Stomach (tissue), 8 donors: ENCODE measurements at regions not wholly inside any gene's neighbourhood (a gene's known extent, or its start where the extent isn't known, plus 50 kb on each side); places are given as distances from the start of the nearest gene placed in this dataset.

Source experiments
- DNase-seq, 2 donors: peaks; one replicate each; pipeline versions ENCODE4 v3.0.0 to v3.0.0-alpha.2; 2013 to 2019
- H3K27ac ChIP-seq, 5 donors: fragments of 200-600 bp in 4 of 5; sonication (generic) in 4 of 5; one replicate each; pipeline ENCODE4 v1.5.1; 2013 to 2019; ENCODE audit warnings: mild to moderate bottlenecking in 1 of 5, moderate library complexity in 1 of 5
- H3K27me3 ChIP-seq, 3 donors: fragments of 200-600 bp; sonication (generic); one replicate each; pipeline ENCODE4 v1.5.1; 2017 to 2019; ENCODE audit warnings: mixed run types in 1 of 3
- H3K36me3 ChIP-seq, 4 donors: fragments of 200-600 bp; sonication (generic); 1 replicate in 3 of 4; 2 replicates in 1 of 4; pipeline ENCODE4 v1.5.1; 2016 to 2019
- H3K4me1 ChIP-seq, 4 donors: fragments of 200-600 bp; sonication (generic); one replicate each; pipeline ENCODE4 v1.5.1; 2016 to 2019
- H3K4me3 ChIP-seq, 4 donors: fragments of 200-600 bp; sonication (generic) in 3 of 4; one replicate each; pipeline ENCODE4 v1.5.1; 2016 to 2019; ENCODE audit warnings: mild to moderate bottlenecking in 1 of 4
- H3K9me3 ChIP-seq, 4 donors: fragments of 200-600 bp; sonication (generic); one replicate each; pipeline ENCODE4 v1.5.1; 2016 to 2019
- EP300 ChIP-seq: sonication (generic); formaldehyde crosslinking; IDR thresholded peaks from one replicate; pipeline ENCODE4 v1.6.1; 2017; ENCODE audit warnings: antibody characterized with exemption
- POLR2A ChIP-seq, 4 donors: fragments of 450-650 bp; IDR thresholded peaks; one replicate each; pipeline ENCODE4 v1.6.1; 2016; ENCODE audit warnings: antibody characterized with exemption in 4 of 4, control low read depth in 2 of 4, mild to moderate bottlenecking in 1 of 4, moderate library complexity in 1 of 4
- POLR2AphosphoS5 ChIP-seq, 3 donors: sonication (generic); formaldehyde crosslinking; IDR thresholded peaks; one replicate each; pipeline ENCODE4 v1.6.1; 2016; ENCODE audit warnings: antibody characterized with exemption in 3 of 3
- WGBS, 5 donors: extraction: QIAGEN DNeasy Blood & Tissue Kit in 3 of 5; methylation state at CpG; one replicate each; pipeline versions ENCODE4 v1.1.5 to v1.1.7; 2013 to 2018; 5-methylcytosine and 5-hydroxymethylcytosine counted together
- intact Hi-C: fragments of 100-400 bp; cut with DNase I; formaldehyde crosslinking; loops from one replicate; pipeline ENCODE4 v1.15.1; 2023; ENCODE audit warnings: low total_unique reads
- TF ChIP-seq, protein P1 (sequence below), 7 experiments: fragments of 450-650 bp in 4 of 7; fragments of 200-600 bp in 3 of 7; sonication (generic) in 3 of 7; IDR thresholded peaks; one replicate each; pipeline ENCODE4 v1.5.1; 2016 to 2019; ENCODE audit warnings: antibody characterized with exemption in 7 of 7, control low read depth in 2 of 7, mild to moderate bottlenecking in 1 of 7
- donor health status: healthy with polysubstance abuse.
- donor health status: Bipolar disorder and iron deficiency.
- donor health status: healthy.

DNA sequence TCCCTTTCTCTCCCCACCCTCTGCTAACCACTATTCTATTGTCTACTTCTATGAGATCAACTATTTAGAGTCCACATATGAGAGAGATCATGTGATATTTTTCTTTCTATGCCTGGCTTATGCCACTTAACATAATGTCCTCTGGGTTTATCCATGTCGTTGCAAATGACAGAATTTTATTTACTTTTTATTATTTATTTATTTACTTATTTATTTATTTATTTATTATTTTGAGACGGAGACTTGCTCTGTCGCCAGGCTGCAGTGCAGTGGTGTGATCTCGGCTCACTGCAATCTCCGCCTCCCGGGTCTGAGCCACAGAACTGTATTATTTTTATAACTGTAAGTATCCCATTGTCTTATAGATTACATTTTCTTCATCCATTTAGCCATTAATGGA, 443.4 kb upstream of the CDH19 start:
- Histone ChIP-seq H3K4me1 (no peaks in the 10 kb centered on the region), H3K27me3 (no peaks in the 10 kb centered on the region)
- WGBS, 5 donors: 69 to 87% (median 81%) methylated on average over 6 of the region's 6 CpGs

DNA sequence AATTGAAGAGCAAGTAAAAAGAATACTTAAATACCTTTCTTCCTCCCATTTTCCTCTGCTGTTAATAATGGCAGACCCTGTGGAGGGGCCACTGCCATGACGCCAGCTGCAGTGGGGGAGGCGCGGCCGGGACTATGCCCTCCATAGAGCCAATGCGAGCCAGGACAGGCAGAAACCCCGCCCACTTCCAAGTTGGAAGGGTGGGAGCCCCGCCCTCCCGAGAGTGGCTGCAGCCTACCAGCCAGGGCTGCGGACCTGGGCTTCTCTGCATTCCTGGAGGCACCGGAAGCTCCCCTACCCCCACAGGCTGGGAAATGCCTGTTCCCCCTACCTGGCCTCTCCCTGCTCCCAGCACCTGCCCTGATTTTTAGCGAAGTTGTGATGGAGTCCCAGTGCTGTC, 439.4 kb upstream of the CDH19 start:
- DNase-seq: no peak
- Histone ChIP-seq H3K4me3 (no peak overlapping the region), H3K4me1 (no peaks in the 10 kb centered on the region), H3K27me3 (no peaks in the 10 kb centered on the region), H3K9me3 (no peaks in the 10 kb centered on the region), H3K36me3 (no peaks in the 10 kb centered on the region), H3K27ac (no peak overlapping the region)
- TF ChIP-seq POLR2A (IDR thresholded peaks at IDR 0.05) (no peak), POLR2AphosphoS5 (IDR thresholded peaks at IDR 0.05) (no peak), EP300 (no peak)
- TF ChIP-seq, protein P1, sequence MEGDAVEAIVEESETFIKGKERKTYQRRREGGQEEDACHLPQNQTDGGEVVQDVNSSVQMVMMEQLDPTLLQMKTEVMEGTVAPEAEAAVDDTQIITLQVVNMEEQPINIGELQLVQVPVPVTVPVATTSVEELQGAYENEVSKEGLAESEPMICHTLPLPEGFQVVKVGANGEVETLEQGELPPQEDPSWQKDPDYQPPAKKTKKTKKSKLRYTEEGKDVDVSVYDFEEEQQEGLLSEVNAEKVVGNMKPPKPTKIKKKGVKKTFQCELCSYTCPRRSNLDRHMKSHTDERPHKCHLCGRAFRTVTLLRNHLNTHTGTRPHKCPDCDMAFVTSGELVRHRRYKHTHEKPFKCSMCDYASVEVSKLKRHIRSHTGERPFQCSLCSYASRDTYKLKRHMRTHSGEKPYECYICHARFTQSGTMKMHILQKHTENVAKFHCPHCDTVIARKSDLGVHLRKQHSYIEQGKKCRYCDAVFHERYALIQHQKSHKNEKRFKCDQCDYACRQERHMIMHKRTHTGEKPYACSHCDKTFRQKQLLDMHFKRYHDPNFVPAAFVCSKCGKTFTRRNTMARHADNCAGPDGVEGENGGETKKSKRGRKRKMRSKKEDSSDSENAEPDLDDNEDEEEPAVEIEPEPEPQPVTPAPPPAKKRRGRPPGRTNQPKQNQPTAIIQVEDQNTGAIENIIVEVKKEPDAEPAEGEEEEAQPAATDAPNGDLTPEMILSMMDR (IDR thresholded peaks at IDR 0.05): no peak
- intact Hi-C loops: no loop called here
- WGBS, 5 donors: 92 to 98% (median 95%) methylated on average over 6 to 11 of the region's 11 CpGs

More for the DNA sequence above, 443.4 kb upstream of the CDH19 start:
- no peaks in the 10 kb centered on the region for H3K36me3 ChIP-seq
- DNase-seq: no peak
- intact Hi-C loops: no loop called here
- TF ChIP-seq POLR2A (IDR thresholded peaks at IDR 0.05): no peak
- TF ChIP-seq POLR2AphosphoS5 (IDR thresholded peaks at IDR 0.05): no peak
- no peak for TF ChIP-seq EP300
- TF ChIP-seq, protein P1 (IDR thresholded peaks at IDR 0.05): no peak
- no peak overlapping the region for H3K4me3 ChIP-seq
- H3K27ac ChIP-seq: no peak overlapping the region
- no peaks in the 10 kb centered on the region for H3K9me3 ChIP-seq

DNA sequence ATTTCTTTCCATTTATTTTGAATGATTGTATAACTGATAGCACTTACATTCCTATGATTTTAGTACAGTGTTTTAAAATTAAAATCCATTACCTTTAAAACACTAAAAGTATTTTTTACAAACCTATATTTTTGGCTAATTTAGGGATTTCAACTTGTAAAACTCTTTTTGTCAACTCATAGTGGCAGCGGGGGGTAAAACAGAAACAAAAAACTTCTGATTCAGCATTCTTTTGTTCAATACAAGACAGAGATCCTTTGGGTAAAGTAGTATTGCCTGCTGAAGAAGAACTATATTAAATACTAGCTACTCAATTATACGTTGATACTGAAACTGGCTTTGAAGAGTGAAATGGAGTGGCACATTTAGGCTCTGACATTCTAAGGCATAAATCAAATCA, 437.4 kb upstream of the CDH19 start:
- Histone ChIP-seq H3K4me1 (no peaks in the 10 kb centered on the region), H3K4me3 (no peak overlapping the region), H3K9me3 (no peaks in the 10 kb centered on the region), H3K27ac (no peak overlapping the region), H3K27me3 (no peaks in the 10 kb centered on the region), H3K36me3 (no peaks in the 10 kb centered on the region)
- 63 to 75% (median 70%) methylated on average over 2 of the region's 2 CpGs for WGBS, 5 donors
- intact Hi-C loops: no loop called here
- no peak for DNase-seq
- TF ChIP-seq EP300 (no peak), POLR2AphosphoS5 (IDR thresholded peaks at IDR 0.05) (no peak), POLR2A (IDR thresholded peaks at IDR 0.05) (no peak)
- TF ChIP-seq, protein P1 (IDR thresholded peaks at IDR 0.05): no peak

DNA sequence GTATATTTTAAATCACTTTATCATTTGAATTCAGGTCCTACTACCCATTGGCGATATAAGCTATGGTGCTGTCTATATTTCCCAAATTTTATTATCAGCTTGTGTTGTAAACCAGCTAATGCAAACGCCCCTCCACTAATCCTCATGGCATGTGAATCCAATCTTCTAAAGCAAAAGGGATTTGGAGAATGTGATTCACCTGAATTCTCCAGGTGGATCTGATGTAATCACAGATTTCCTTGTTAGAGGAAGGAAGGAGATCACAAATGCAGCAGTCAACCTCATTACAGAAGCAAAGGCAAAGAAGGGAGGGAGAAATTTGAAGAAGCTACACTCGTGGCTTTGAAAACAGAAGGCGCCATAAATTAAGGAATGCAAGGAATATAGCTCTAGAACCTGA, 431.1 kb upstream of the CDH19 start:
- Histone ChIP-seq H3K4me3 (no peak overlapping the region), H3K27me3 (no peaks in the 10 kb centered on the region), H3K4me1 (no peaks in the 10 kb centered on the region), H3K27ac (no peak overlapping the region), H3K36me3 (no peaks in the 10 kb centered on the region), H3K9me3 (no peaks in the 10 kb centered on the region)
- WGBS, 5 donors: 51 to 73% (median 67%) methylated on average over 4 of the region's 4 CpGs
- DNase-seq: no peak
- intact Hi-C loops: no loop called here
- TF ChIP-seq POLR2A (IDR thresholded peaks at IDR 0.05): no peak
- TF ChIP-seq, protein P1 (IDR thresholded peaks at IDR 0.05): no peak
- no peak for TF ChIP-seq POLR2AphosphoS5 (IDR thresholded peaks at IDR 0.05)
